ENCODE measurements at regions not wholly inside any gene's neighbourhood (a gene's known extent, or its start where the extent isn't known, plus 50 kb on each side); places are given as distances from the start of the nearest gene placed in this dataset.

GRCh38 chr2:150020221-150020620 is 432.6 kb upstream of the MMADHC start:
- TF ChIP-seq CTCF (conservative IDR thresholded peaks at IDR 0.05) (no peak), EZH2 (IDR thresholded peaks at IDR 0.05; ENCODE audit: low read depth) (no peak)

Measured in PC-9 (cell line).